CD14-positive monocyte (primary cell): ENCODE measurements at regions not wholly inside any gene's neighbourhood (a gene's known extent, or its start where the extent isn't known, plus 50 kb on each side); places are given as distances from the start of the nearest gene placed in this dataset.

ENCODE experiments used
- DNase-seq, 3 donors: peaks; one replicate each; pipeline ENCODE4 v3.0.0-alpha.2; 2011 to 2022
- H2AFZ ChIP-seq: 2 replicates; pipeline ENCODE4 v1.6.0; 2012; ENCODE audit warnings: mild to moderate bottlenecking, low read depth, low read length, inconsistent platforms; ENCODE audit not compliant: insufficient read depth, poor library complexity, severe bottlenecking
- H3K27ac ChIP-seq, 2 donors: 1 replicate in 1 of 2; 2 replicates in 1 of 2; pipeline ENCODE4 v1.5.1; 2012 to 2013; ENCODE audit warnings: low read length in 2 of 2, control low read depth in 1 of 2, inconsistent platforms in 1 of 2, low read depth in 1 of 2, mild to moderate bottlenecking in 1 of 2
- H3K27me3 ChIP-seq, 2 donors: one replicate each; pipeline versions ENCODE4 v1.6.0 to v1.6.1; 2011 to 2013; ENCODE audit warnings: low read length in 2 of 2; ENCODE audit not compliant: control insufficient read depth in 2 of 2, insufficient read depth in 2 of 2
- H3K36me3 ChIP-seq, 2 donors: replicated peaks in 1 of 2; 1 replicate in 1 of 2; 2 replicates in 1 of 2; pipeline versions ENCODE4 v1.5.1 to v1.6.1; 2012 to 2013; ENCODE audit warnings: low read length in 2 of 2, control low read depth in 1 of 2, inconsistent platforms in 1 of 2, mild to moderate bottlenecking in 1 of 2; ENCODE audit not compliant: insufficient read depth in 2 of 2, control insufficient read depth in 1 of 2
- H3K4me1 ChIP-seq, 2 donors: 1 replicate in 1 of 2; 2 replicates in 1 of 2; pipeline versions ENCODE4 v1.5.1 to v1.6.1; 2012 to 2013; ENCODE audit warnings: low read length in 2 of 2, control low read depth in 1 of 2, inconsistent platforms in 1 of 2, mild to moderate bottlenecking in 1 of 2, moderate library complexity in 1 of 2; ENCODE audit not compliant: insufficient read depth in 2 of 2, control insufficient read depth in 1 of 2
- H3K4me2 ChIP-seq: replicated peaks from 2 replicates; pipeline ENCODE3; 2012; ENCODE audit warnings: low read length, moderate library complexity, mild to moderate bottlenecking; ENCODE audit not compliant: poor library complexity, severe bottlenecking; ENCODE audit errors: extremely low read depth
- H3K4me3 ChIP-seq, 3 experiments: fragments of 200-600 bp in 1 of 3; sonication (generic) in 1 of 3; replicated peaks in 1 of 3; 1 replicate in 2 of 3; 2 replicates in 1 of 3; pipeline ENCODE4 v1.5.1; 2011 to 2013; ENCODE audit warnings: low read length in 3 of 3, mild to moderate bottlenecking in 3 of 3, control low read depth in 2 of 3, low read depth in 2 of 3, inconsistent platforms in 1 of 3, moderate library complexity in 1 of 3
- H3K79me2 ChIP-seq: 2 replicates; pipeline ENCODE4 v1.6.0; 2012; ENCODE audit warnings: mild to moderate bottlenecking, control low read depth, inconsistent platforms, low read length, moderate library complexity; ENCODE audit not compliant: insufficient read depth
- H3K9ac ChIP-seq: 2 replicates; pipeline ENCODE4 v1.6.0; 2017; ENCODE audit warnings: low read length, mild to moderate bottlenecking; ENCODE audit not compliant: insufficient read depth, poor library complexity, severe bottlenecking
- H3K9me3 ChIP-seq, 2 donors: replicated peaks in 1 of 2; 1 replicate in 1 of 2; 2 replicates in 1 of 2; pipeline versions ENCODE4 v1.5.1 to v1.6.1; 2012 to 2013; ENCODE audit warnings: low read length in 2 of 2, control low read depth in 1 of 2; ENCODE audit not compliant: control insufficient read depth in 1 of 2, insufficient read depth in 1 of 2
- H4K20me1 ChIP-seq: 2 replicates; pipeline ENCODE4 v1.6.0; 2012; ENCODE audit warnings: mild to moderate bottlenecking, low read length, control low read depth, moderate library complexity; ENCODE audit not compliant: insufficient read depth
- H3K27ac Mint-ChIP-seq, 7 donors: one replicate each; pipeline ENCODE4 v1.8.0; 2020; ENCODE audit warnings: mild to moderate bottlenecking in 7 of 7, mixed read lengths in 7 of 7, moderate library complexity in 6 of 7, inconsistent platforms in 2 of 7
- H3K27me3 Mint-ChIP-seq, 3 donors: one replicate each; pipeline ENCODE4 v1.8.0; 2021 to 2022; ENCODE audit warnings: low read depth in 3 of 3, mild to moderate bottlenecking in 3 of 3, mixed read lengths in 3 of 3, moderate library complexity in 3 of 3, inconsistent platforms in 1 of 3
- H3K36me3 Mint-ChIP-seq, 2 donors: one replicate each; pipeline ENCODE4 v1.8.0; 2020; ENCODE audit warnings: mixed read lengths in 2 of 2, inconsistent platforms in 1 of 2, mild to moderate bottlenecking in 1 of 2
- H3K4me1 Mint-ChIP-seq: one replicate; pipeline ENCODE4 v1.8.0; 2020; ENCODE audit warnings: mild to moderate bottlenecking, mixed read lengths
- H3K4me3 Mint-ChIP-seq, 2 donors: one replicate each; pipeline ENCODE4 v1.8.0; 2020; ENCODE audit warnings: mild to moderate bottlenecking in 2 of 2, mixed read lengths in 2 of 2, moderate library complexity in 1 of 2
- H3K9me3 Mint-ChIP-seq, 7 donors: one replicate each; pipeline ENCODE4 v1.8.0; 2020 to 2022; ENCODE audit warnings: mixed read lengths in 7 of 7, mild to moderate bottlenecking in 6 of 7, moderate library complexity in 6 of 7, inconsistent platforms in 2 of 7
- CTCF ChIP-seq: fragments of 200-600 bp; IDR thresholded peaks from one replicate; pipeline ENCODE4 v1.8.0; 2022; ENCODE audit warnings: antibody characterized with exemption, mild to moderate bottlenecking
- WGBS: methylation state at CpG from one replicate; pipeline ENCODE4 v1.1.5; 2013; ENCODE audit warnings: missing lambda C conversion rate; ENCODE audit not compliant: insufficient coverage; 5-methylcytosine and 5-hydroxymethylcytosine counted together
- intact Hi-C, 2 donors: fragments of 100-400 bp; cut with micrococcal nuclease; formaldehyde crosslinking; loops; one replicate each; pipeline versions ENCODE4 v1.15.0 to v1.15.1; 2023

DNA sequence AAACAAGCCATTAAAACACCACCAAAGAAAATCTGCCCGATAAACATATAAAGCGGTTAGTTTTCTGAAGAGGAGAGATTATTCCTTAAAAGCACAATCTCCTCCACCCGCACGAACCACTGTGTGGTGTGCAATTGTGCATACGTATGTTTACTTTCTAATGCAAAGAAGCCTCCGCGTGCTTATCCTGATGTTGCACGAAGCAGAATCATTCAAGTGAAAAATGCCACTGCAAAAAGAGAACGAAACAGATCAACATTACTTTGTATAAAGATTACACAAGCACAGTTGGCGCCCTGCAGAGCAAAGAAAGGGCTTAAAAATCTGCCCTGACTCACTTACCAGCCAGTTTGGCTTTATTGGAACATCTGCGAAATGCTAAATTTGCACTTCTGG, 166.8 kb downstream of the ZNF281 start:
- no peaks in the 10 kb centered on the region for H3K79me2 ChIP-seq
- no peaks in the 10 kb centered on the region for H3K9me3 ChIP-seq
- no peak for DNase-seq
- no peaks in the 10 kb centered on the region for H3K27me3 ChIP-seq
- no peak for TF ChIP-seq CTCF
- peak overlapping the region; percentile 79 for H2AFZ ChIP-seq
- H3K4me3 Mint-ChIP-seq = peak overlapping the region; percentile 31 to 79
- H3K4me1 ChIP-seq = peaks cover 22 to 33% of the 10 kb centered on the region in 2 donors
- no peaks in the 10 kb centered on the region for H4K20me1 ChIP-seq
- H3K4me1 Mint-ChIP-seq = peaks cover 33% of the 10 kb centered on the region
- WGBS = 58% methylated on average over 5 of the region's 11 CpGs
- peak overlapping the region; percentile 56 for H3K4me2 ChIP-seq
- H3K36me3 Mint-ChIP-seq = no peaks in the 10 kb centered on the region
- H3K4me3 ChIP-seq = peak overlapping the region in 1 of 3 experiments; percentile 48
- no peak overlapping the region for H3K27ac Mint-ChIP-seq
- peaks cover 0 to 3% (median 1%) of the 10 kb centered on the region in 3 donors for H3K27me3 Mint-ChIP-seq
- no peak overlapping the region for H3K27ac ChIP-seq
- intact Hi-C loops = no loop called here
- peaks cover 0 to 1% (median 0%) of the 10 kb centered on the region in 7 donors for H3K9me3 Mint-ChIP-seq
- H3K9ac ChIP-seq = peak overlapping the region; percentile 2
- no peaks in the 10 kb centered on the region for H3K36me3 ChIP-seq

DNA sequence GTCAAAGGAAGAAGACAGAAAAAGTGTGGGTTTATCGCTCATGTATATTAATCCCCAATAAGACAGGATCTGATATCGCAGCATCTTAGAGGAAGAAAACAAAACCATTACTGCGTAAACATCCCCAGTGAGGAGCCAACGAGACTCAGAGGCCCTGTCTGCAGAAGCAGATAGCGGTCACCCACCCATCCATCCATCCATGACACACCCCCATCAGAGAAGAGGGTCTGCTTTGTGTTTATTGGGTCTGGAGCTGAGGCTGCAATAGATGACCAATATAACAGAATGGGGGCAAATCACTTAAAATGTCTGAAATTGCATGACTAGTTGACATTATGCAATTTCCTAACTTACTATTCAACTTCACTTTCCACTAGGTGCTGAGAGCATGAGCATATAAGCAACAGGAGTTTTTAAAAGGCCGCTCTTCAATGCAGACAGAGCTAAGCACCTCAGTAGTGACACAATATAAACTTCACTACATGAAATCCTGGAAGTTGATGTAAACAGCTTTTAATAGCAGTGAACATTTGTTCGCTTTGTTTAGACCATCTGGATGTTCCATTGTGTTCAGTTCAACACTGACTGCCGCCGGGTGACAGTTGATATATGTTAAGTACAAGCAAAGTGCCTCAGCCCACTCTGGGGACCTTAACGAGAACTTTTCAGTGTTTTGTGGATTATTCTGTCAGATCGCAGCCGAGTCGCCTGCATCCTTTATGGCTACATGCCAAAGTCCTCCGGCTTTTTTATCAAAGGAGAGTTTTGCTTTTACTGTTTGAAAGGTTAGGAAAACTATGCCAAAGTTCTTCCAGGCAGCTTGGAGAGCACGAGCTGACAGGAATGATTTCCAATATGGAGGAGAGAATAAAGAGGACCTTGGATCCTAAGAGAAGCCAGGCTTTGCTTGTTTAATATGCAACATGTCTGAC, 167.5 kb downstream of the ZNF281 start:
- intact Hi-C loops = no loop called here
- H3K4me3 Mint-ChIP-seq = peak overlapping the region; percentile 31 to 79
- peak in 2 of 3 donors; percentile 29 to 35 for DNase-seq
- H4K20me1 ChIP-seq = no peaks in the 10 kb centered on the region
- no peak for TF ChIP-seq CTCF
- WGBS = 0% methylated on average over 6 of the region's 15 CpGs
- H3K4me1 ChIP-seq = peaks cover 19 to 30% of the 10 kb centered on the region in 2 donors
- H3K4me3 ChIP-seq = peak overlapping the region; percentile 9 to 48 (median 16)
- H3K27ac ChIP-seq = no peak overlapping the region
- no peaks in the 10 kb centered on the region for H3K79me2 ChIP-seq
- peak overlapping the region; percentile 56 for H3K4me2 ChIP-seq
- H3K36me3 Mint-ChIP-seq = no peaks in the 10 kb centered on the region
- peaks cover 0 to 1% (median 0%) of the 10 kb centered on the region in 3 donors for H3K27me3 Mint-ChIP-seq
- H2AFZ ChIP-seq = peak overlapping the region; percentile 79
- H3K27ac Mint-ChIP-seq = peak overlapping the region in 2 of 7 donors; percentile 63 to 66
- H3K27me3 ChIP-seq = no peaks in the 10 kb centered on the region
- no peaks in the 10 kb centered on the region for H3K36me3 ChIP-seq
- peaks cover 0 to 1% (median 0%) of the 10 kb centered on the region in 7 donors for H3K9me3 Mint-ChIP-seq
- no peaks in the 10 kb centered on the region for H3K9me3 ChIP-seq
- H3K9ac ChIP-seq = peak overlapping the region; percentile 2
- H3K4me1 Mint-ChIP-seq = peaks cover 29% of the 10 kb centered on the region
